Caco-2 (cell line): ENCODE measurements at regions not wholly inside any gene's neighbourhood (a gene's known extent, or its start where the extent isn't known, plus 50 kb on each side); places are given as distances from the start of the nearest gene placed in this dataset.

ENCODE experiments used
- BruUV-seq: library from RNA; stranded (reverse); fragments of 400-500 nt; replicated peaks from 2 replicates; lab custom pipeline; 2021; lab: Mats Ljungman, UMichigan
- CTCF ChIA-PET: fragments of 300-600 bp; sonication (Branson Sonifier 250); formaldehyde crosslinking; loops from one replicate; lab custom pipeline; 2022; ENCODE audit warnings: antibody characterized with exemption; lab: Charles Lee
- POLR2A ChIA-PET: fragments of 300-600 bp; sonication (Branson Sonifier 250); formaldehyde crosslinking; loops from one replicate; lab custom pipeline; 2022; ENCODE audit warnings: antibody characterized with exemption; lab: Charles Lee
- DNase-seq, 2 experiments: peaks; one replicate each; pipeline versions ENCODE4 v3.0.0 to v3.0.0-alpha.2; 2020 to 2022
- H3K27me3 ChIP-seq: replicated peaks from 2 replicates; pipeline ENCODE4 v1.6.0; 2011; ENCODE audit warnings: low read length; ENCODE audit not compliant: control insufficient read depth, insufficient read depth
- H3K36me3 ChIP-seq: 2 replicates; pipeline ENCODE4 v1.5.1; 2011; ENCODE audit warnings: low read length; ENCODE audit not compliant: control insufficient read depth, insufficient read depth
- H3K4me1 ChIP-seq: fragments of 250-450 bp; sonication (Bioruptor Pico); 2 replicates; pipeline ENCODE4 v1.5.1; 2020; ENCODE audit warnings: mild to moderate bottlenecking
- H3K4me3 ChIP-seq: 2 replicates; pipeline ENCODE4 v1.5.1; 2011; ENCODE audit warnings: low read depth, mild to moderate bottlenecking, control low read depth, low read length
- H3K9me3 ChIP-seq: fragments of 250-450 bp; sonication (Bioruptor Pico); 2 replicates; pipeline ENCODE4 v1.5.1; 2020; ENCODE audit warnings: mild to moderate bottlenecking, moderate library complexity
- H3K27ac Mint-ChIP-seq: one replicate; pipeline ENCODE4 v1.8.0; 2022; ENCODE audit warnings: mixed read lengths; ENCODE audit not compliant: unreplicated experiment
- H3K27me3 Mint-ChIP-seq: one replicate; pipeline ENCODE4 v1.8.0; 2022; ENCODE audit warnings: mixed read lengths; ENCODE audit not compliant: insufficient read depth, unreplicated experiment
- H3K36me3 Mint-ChIP-seq: one replicate; pipeline ENCODE4 v1.8.0; 2022; ENCODE audit warnings: mild to moderate bottlenecking, mixed read lengths; ENCODE audit not compliant: insufficient read depth, unreplicated experiment
- H3K4me1 Mint-ChIP-seq: one replicate; pipeline ENCODE4 v1.8.0; 2022; ENCODE audit warnings: low read depth, mixed read lengths; ENCODE audit not compliant: unreplicated experiment
- H3K4me3 Mint-ChIP-seq: one replicate; pipeline ENCODE4 v1.8.0; 2022; ENCODE audit warnings: mild to moderate bottlenecking, moderate library complexity, mixed read lengths; ENCODE audit not compliant: unreplicated experiment
- H3K9me3 Mint-ChIP-seq: one replicate; pipeline ENCODE4 v1.8.0; 2022; ENCODE audit warnings: mixed read lengths; ENCODE audit not compliant: unreplicated experiment
- CTCF ChIP-seq, 2 experiments: fragments of 200-600 bp in 1 of 2; IDR thresholded peaks; 1 replicate in 1 of 2; 2 replicates in 1 of 2; pipeline versions ENCODE4 v1.5.1 to v1.8.0; 2011 to 2022; ENCODE audit warnings: antibody characterized with exemption in 1 of 2, control low read depth in 1 of 2, inconsistent platforms in 1 of 2, low read depth in 1 of 2, low read length in 1 of 2, mild to moderate bottlenecking in 1 of 2, moderate library complexity in 1 of 2; ENCODE audit not compliant: insufficient read depth in 1 of 2, severe bottlenecking in 1 of 2, unreplicated experiment in 1 of 2
- intact Hi-C: fragments of 100-400 bp; cut with micrococcal nuclease; formaldehyde crosslinking; loops from one replicate; pipeline ENCODE4 v1.10.0; 2022; ENCODE audit not compliant: unreplicated experiment

- Mint-ChIP-seq H3K27me3 (no peaks in the 10 kb centered on the region), H3K27ac (no peak overlapping the region), H3K9me3 (no peaks in the 10 kb centered on the region), H3K36me3 (no peaks in the 10 kb centered on the region), H3K4me3 (no peak overlapping the region), H3K4me1 (peaks cover 13% of the 10 kb centered on the region)
- Histone ChIP-seq H3K9me3 (no peaks in the 10 kb centered on the region), H3K4me3 (no peak overlapping the region), H3K36me3 (no peaks in the 10 kb centered on the region), H3K27me3 (no peaks in the 10 kb centered on the region), H3K4me1 (no peaks in the 10 kb centered on the region)
- no peak for TF ChIP-seq CTCF (IDR thresholded peaks at IDR 0.05; ENCODE audit: insufficient read depth in 1 of 2, low read depth in 1 of 2, low read length in 1 of 2, severe bottlenecking in 1 of 2, unreplicated experiment in 1 of 2)
- CTCF ChIA-PET = no interaction called here
- no TSS peak for BruUV-seq
- POLR2A ChIA-PET = no interaction called here
- DNase-seq = no peak
- intact Hi-C loops = no loop called here
Measured at GRCh38 chr14:51513933-51514332, 137.8 kb upstream of the FRMD6 start.

GRCh38 chr14:51515611-51516010, 136.1 kb upstream of the FRMD6 start:
- H3K9me3 Mint-ChIP-seq = no peaks in the 10 kb centered on the region
- BruUV-seq = no TSS peak
- peaks cover 11% of the 10 kb centered on the region for H3K4me1 Mint-ChIP-seq
- H3K27ac Mint-ChIP-seq = no peak overlapping the region
- H3K4me3 Mint-ChIP-seq = no peak overlapping the region
- Histone ChIP-seq H3K4me3 (no peak overlapping the region), H3K36me3 (no peaks in the 10 kb centered on the region), H3K27me3 (no peaks in the 10 kb centered on the region), H3K9me3 (no peaks in the 10 kb centered on the region), H3K4me1 (no peaks in the 10 kb centered on the region)
- CTCF ChIA-PET = no interaction called here
- intact Hi-C loops = no loop called here
- no peak for TF ChIP-seq CTCF (IDR thresholded peaks at IDR 0.05; ENCODE audit: insufficient read depth in 1 of 2, low read depth in 1 of 2, low read length in 1 of 2, severe bottlenecking in 1 of 2, unreplicated experiment in 1 of 2)
- no peaks in the 10 kb centered on the region for H3K36me3 Mint-ChIP-seq
- POLR2A ChIA-PET = no interaction called here
- no peak for DNase-seq
- H3K27me3 Mint-ChIP-seq = no peaks in the 10 kb centered on the region

- no peaks in the 10 kb centered on the region; the same call in 1 of the 2 replicates for H3K9me3 ChIP-seq
- H3K4me1 ChIP-seq = no peaks in the 10 kb centered on the region
- H3K4me3 ChIP-seq = no peak overlapping the region
- no peaks in the 10 kb centered on the region for H3K9me3 Mint-ChIP-seq
- H3K36me3 Mint-ChIP-seq = no peaks in the 10 kb centered on the region
- ChIA-PET CTCF (no interaction called here), POLR2A (no interaction called here)
- no peaks in the 10 kb centered on the region for H3K27me3 ChIP-seq
- no TSS peak for BruUV-seq
- intact Hi-C loops = no loop called here
- H3K4me3 Mint-ChIP-seq = no peak overlapping the region
- TF ChIP-seq CTCF (IDR thresholded peaks at IDR 0.05; ENCODE audit: insufficient read depth in 1 of 2, low read depth in 1 of 2, low read length in 1 of 2, severe bottlenecking in 1 of 2, unreplicated experiment in 1 of 2) = no peak
- DNase-seq = no peak
- peaks cover 7% of the 10 kb centered on the region for H3K4me1 Mint-ChIP-seq
- H3K27ac Mint-ChIP-seq = no peak overlapping the region
- H3K36me3 ChIP-seq = no peaks in the 10 kb centered on the region
- H3K27me3 Mint-ChIP-seq = no peaks in the 10 kb centered on the region
Measured at GRCh38 chr14:51516706-51517395, 134.9 kb upstream of the FRMD6 start.
